ENCODE measurements at regions not wholly inside any gene's neighbourhood (a gene's known extent, or its start where the extent isn't known, plus 50 kb on each side); places are given as distances from the start of the nearest gene placed in this dataset.

DNA sequence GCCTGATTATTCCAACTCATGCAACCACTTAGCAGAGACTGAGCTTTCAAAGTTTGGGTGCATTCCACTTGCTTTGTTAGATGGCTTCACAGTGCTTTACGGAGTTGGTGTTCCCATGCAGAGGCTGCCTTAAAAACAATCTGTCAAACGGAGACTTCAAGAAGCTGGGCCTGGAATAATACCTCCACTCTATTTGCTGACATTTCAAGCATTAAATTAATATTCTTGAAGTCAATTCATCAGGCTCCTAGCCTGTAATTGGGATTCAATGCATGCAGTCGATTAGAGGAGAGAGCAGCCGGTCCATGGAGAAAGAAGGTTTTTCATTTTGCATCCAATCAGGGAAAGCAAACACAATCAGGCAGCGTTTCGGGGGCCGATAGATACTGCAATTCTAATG lies 314.7 kb upstream of the PRKX start:
- no peak overlapping the region for H3K9ac ChIP-seq (ENCODE audit: insufficient read depth in 1 of 2, low read depth in 2 of 2, low read length in 2 of 2)
- FAIRE-seq, result no peak
- intact Hi-C loops (cut with micrococcal nuclease), result no loop called here
- TF ChIP-seq DIDO1 (tag; IDR thresholded peaks at IDR 0.05; ENCODE audit: low read depth), result no peak
- TF ChIP-seq, protein P1, sequence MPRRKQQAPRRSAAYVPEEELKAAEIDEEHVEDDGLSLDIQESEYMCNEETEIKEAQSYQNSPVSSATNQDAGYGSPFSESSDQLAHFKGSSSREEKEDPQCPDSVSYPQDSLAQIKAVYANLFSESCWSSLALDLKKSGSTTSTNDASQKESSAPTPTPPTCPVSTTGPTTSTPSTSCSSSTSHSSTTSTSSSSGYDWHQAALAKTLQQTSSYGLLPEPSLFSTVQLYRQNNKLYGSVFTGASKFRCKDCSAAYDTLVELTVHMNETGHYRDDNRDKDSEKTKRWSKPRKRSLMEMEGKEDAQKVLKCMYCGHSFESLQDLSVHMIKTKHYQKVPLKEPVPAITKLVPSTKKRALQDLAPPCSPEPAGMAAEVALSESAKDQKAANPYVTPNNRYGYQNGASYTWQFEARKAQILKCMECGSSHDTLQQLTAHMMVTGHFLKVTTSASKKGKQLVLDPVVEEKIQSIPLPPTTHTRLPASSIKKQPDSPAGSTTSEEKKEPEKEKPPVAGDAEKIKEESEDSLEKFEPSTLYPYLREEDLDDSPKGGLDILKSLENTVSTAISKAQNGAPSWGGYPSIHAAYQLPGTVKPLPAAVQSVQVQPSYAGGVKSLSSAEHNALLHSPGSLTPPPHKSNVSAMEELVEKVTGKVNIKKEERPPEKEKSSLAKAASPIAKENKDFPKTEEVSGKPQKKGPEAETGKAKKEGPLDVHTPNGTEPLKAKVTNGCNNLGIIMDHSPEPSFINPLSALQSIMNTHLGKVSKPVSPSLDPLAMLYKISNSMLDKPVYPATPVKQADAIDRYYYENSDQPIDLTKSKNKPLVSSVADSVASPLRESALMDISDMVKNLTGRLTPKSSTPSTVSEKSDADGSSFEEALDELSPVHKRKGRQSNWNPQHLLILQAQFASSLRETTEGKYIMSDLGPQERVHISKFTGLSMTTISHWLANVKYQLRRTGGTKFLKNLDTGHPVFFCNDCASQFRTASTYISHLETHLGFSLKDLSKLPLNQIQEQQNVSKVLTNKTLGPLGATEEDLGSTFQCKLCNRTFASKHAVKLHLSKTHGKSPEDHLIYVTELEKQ (CRISPR knock-in tag; IDR thresholded peaks at IDR 0.05), result no peak
- TF ChIP-seq, protein P2, sequence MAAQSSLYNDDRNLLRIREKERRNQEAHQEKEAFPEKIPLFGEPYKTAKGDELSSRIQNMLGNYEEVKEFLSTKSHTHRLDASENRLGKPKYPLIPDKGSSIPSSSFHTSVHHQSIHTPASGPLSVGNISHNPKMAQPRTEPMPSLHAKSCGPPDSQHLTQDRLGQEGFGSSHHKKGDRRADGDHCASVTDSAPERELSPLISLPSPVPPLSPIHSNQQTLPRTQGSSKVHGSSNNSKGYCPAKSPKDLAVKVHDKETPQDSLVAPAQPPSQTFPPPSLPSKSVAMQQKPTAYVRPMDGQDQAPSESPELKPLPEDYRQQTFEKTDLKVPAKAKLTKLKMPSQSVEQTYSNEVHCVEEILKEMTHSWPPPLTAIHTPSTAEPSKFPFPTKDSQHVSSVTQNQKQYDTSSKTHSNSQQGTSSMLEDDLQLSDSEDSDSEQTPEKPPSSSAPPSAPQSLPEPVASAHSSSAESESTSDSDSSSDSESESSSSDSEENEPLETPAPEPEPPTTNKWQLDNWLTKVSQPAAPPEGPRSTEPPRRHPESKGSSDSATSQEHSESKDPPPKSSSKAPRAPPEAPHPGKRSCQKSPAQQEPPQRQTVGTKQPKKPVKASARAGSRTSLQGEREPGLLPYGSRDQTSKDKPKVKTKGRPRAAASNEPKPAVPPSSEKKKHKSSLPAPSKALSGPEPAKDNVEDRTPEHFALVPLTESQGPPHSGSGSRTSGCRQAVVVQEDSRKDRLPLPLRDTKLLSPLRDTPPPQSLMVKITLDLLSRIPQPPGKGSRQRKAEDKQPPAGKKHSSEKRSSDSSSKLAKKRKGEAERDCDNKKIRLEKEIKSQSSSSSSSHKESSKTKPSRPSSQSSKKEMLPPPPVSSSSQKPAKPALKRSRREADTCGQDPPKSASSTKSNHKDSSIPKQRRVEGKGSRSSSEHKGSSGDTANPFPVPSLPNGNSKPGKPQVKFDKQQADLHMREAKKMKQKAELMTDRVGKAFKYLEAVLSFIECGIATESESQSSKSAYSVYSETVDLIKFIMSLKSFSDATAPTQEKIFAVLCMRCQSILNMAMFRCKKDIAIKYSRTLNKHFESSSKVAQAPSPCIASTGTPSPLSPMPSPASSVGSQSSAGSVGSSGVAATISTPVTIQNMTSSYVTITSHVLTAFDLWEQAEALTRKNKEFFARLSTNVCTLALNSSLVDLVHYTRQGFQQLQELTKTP (IDR thresholded peaks at IDR 0.05; ENCODE audit: low read depth in 1 of 2, partially characterized antibody in 2 of 2), result no peak
- no peak for TF ChIP-seq PHF21A (IDR thresholded peaks at IDR 0.05; ENCODE audit: borderline replicate concordance, low read depth)
- TF ChIP-seq RAD21 (CRISPR knock-in tag; conservative IDR thresholded peaks at IDR 0.05 in 1 of 2, IDR thresholded peaks at IDR 0.05 in 1 of 2), result no peak
- TF ChIP-seq MCM7 (IDR thresholded peaks at IDR 0.05), result no peak
- TF ChIP-seq MEF2A (IDR thresholded peaks at IDR 0.05; ENCODE audit: control insufficient read depth, low read depth, low read length), result no peak
- TF ChIP-seq, protein P3, sequence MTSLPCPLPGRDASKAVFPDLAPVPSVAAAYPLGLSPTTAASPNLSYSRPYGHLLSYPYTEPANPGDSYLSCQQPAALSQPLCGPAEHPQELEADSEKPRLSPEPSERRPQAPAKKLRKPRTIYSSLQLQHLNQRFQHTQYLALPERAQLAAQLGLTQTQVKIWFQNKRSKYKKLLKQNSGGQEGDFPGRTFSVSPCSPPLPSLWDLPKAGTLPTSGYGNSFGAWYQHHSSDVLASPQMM (CRISPR knock-in tag; IDR thresholded peaks at IDR 0.05), result no peak
- TF ChIP-seq ZZZ3 (IDR thresholded peaks at IDR 0.05), result no peak
- no peak for TF ChIP-seq THRAP3 (IDR thresholded peaks at IDR 0.05; ENCODE audit: borderline replicate concordance)
- TF ChIP-seq CCNT2 (IDR thresholded peaks at IDR 0.05; ENCODE audit: borderline replicate concordance, extremely low read depth, insufficient read length, low read depth, low read length), result no peak
- TF ChIP-seq ZNF274 (IDR thresholded peaks at IDR 0.05; ENCODE audit: borderline replicate concordance, low read depth, low read length), result no peak
- ChIA-PET CTCF (ENCODE audit: low intra/inter-chr PET ratio) (no interaction called here), POLR2A (no interaction called here)
- 4% methylated on average over 7 of the region's 7 CpGs for WGBS (ENCODE audit: insufficient coverage, low coverage, missing lambda C conversion rate)
- H3K9me3 ChIP-seq (replicated peaks; ENCODE audit: control insufficient read depth, insufficient read depth, low read depth, low read length), result peaks cover 2% of the 10 kb centered on the region; the same call in 1 of the 2 replicates
- H4K20me1 ChIP-seq (replicated peaks; ENCODE audit: control insufficient read depth, insufficient read depth, low read length), result no peaks in the 10 kb centered on the region
- no peak overlapping the region for H2AFZ ChIP-seq (ENCODE audit: low read depth, low read length)
- no peaks in the 10 kb centered on the region for H3K4me1 ChIP-seq (replicated peaks in 1 of 2; ENCODE audit: control insufficient read depth in 2 of 2, insufficient read depth in 2 of 2, low read length in 2 of 2)
- no peaks in the 10 kb centered on the region for H3K36me3 ChIP-seq (ENCODE audit: control insufficient read depth, insufficient read depth, low read length)
- H3K4me2 ChIP-seq (ENCODE audit: insufficient read depth, low read length), result no peak overlapping the region
- no peak for DNase-seq (ENCODE audit: extremely low read depth in 1 of 4, low spot score in 3 of 4)
- no peak overlapping the region for H3K27ac ChIP-seq (ENCODE audit: extremely low read depth, low read depth, low read length)
- BruUV-seq (replicated peaks), result no TSS peak
- ATAC-seq, result no peak
- no peak overlapping the region for H3K4me3 ChIP-seq
- in situ Hi-C loops (cut with MboI), result no loop called here
- no peaks in the 10 kb centered on the region for H3K9me1 ChIP-seq (ENCODE audit: control insufficient read depth, insufficient read depth, low read length)
- H3K79me2 ChIP-seq (ENCODE audit: control insufficient read depth, insufficient read depth, low read length), result no peaks in the 10 kb centered on the region
- H3K27me3 ChIP-seq (ENCODE audit: control insufficient read depth in 2 of 2, insufficient read depth in 2 of 2, low read length in 2 of 2), result no peaks in the 10 kb centered on the region
